ENCODE measurements at regions not wholly inside any gene's neighbourhood (a gene's known extent, or its start where the extent isn't known, plus 50 kb on each side); places are given as distances from the start of the nearest gene placed in this dataset.

GRCh38 chr12:118467641-118468305 is 91.4 kb downstream of the SUDS3 start:
- Histone ChIP-seq H3K9me3 (ENCODE audit: control insufficient read depth in 3 of 3, low read length in 3 of 3) (peaks cover 0 to 3% (median 0%) of the 10 kb centered on the region in 3 donors), H3K27ac (ENCODE audit: low read depth, low read length) (no peak overlapping the region), H3K9ac (ENCODE audit: low read depth in 1 of 3, low read length in 3 of 3) (no peak overlapping the region), H3K4me1 (ENCODE audit: control insufficient read depth in 3 of 3, insufficient read depth in 3 of 3, low read length in 3 of 3) (no peaks in the 10 kb centered on the region), H3K27me3 (ENCODE audit: control insufficient read depth in 3 of 3, insufficient read depth in 3 of 3, low read length in 3 of 3) (no peaks in the 10 kb centered on the region), H3K4me3 (ENCODE audit: low read length in 3 of 3) (no peak overlapping the region), H3K36me3 (ENCODE audit: control insufficient read depth in 3 of 3, insufficient read depth in 3 of 3, low read length in 3 of 3) (no peaks in the 10 kb centered on the region)

GRCh38 chr12:118472940-118473339 is 96.6 kb downstream of the SUDS3 start:
- H3K4me1 ChIP-seq (ENCODE audit: control insufficient read depth in 3 of 3, insufficient read depth in 3 of 3, low read length in 3 of 3) = no peaks in the 10 kb centered on the region
- no peaks in the 10 kb centered on the region for H3K36me3 ChIP-seq (ENCODE audit: control insufficient read depth in 3 of 3, insufficient read depth in 3 of 3, low read length in 3 of 3)
- H3K4me3 ChIP-seq (ENCODE audit: low read length in 3 of 3) = no peak overlapping the region
- peaks cover 0 to 3% (median 0%) of the 10 kb centered on the region in 3 donors for H3K9me3 ChIP-seq (ENCODE audit: control insufficient read depth in 3 of 3, low read length in 3 of 3)
- no peak overlapping the region for H3K27ac ChIP-seq (ENCODE audit: low read depth, low read length)
- H3K27me3 ChIP-seq (ENCODE audit: control insufficient read depth in 3 of 3, insufficient read depth in 3 of 3, low read length in 3 of 3) = no peaks in the 10 kb centered on the region
- no peak overlapping the region for H3K9ac ChIP-seq (ENCODE audit: low read depth in 1 of 3, low read length in 3 of 3)

GRCh38 chr12:118480235-118480634 is 103.9 kb downstream of the SUDS3 start:
- Histone ChIP-seq H3K27ac (ENCODE audit: low read depth, low read length) (no peak overlapping the region), H3K9me3 (ENCODE audit: control insufficient read depth in 3 of 3, low read length in 3 of 3) (no peaks in the 10 kb centered on the region), H3K36me3 (ENCODE audit: control insufficient read depth in 3 of 3, insufficient read depth in 3 of 3, low read length in 3 of 3) (no peaks in the 10 kb centered on the region), H3K4me1 (ENCODE audit: control insufficient read depth in 3 of 3, insufficient read depth in 3 of 3, low read length in 3 of 3) (no peaks in the 10 kb centered on the region), H3K4me3 (ENCODE audit: low read length in 3 of 3) (no peak overlapping the region), H3K27me3 (ENCODE audit: control insufficient read depth in 3 of 3, insufficient read depth in 3 of 3, low read length in 3 of 3) (no peaks in the 10 kb centered on the region), H3K9ac (ENCODE audit: low read depth in 1 of 3, low read length in 3 of 3) (no peak overlapping the region)

- Histone ChIP-seq H3K27ac (ENCODE audit: low read depth, low read length) (no peak overlapping the region), H3K9me3 (ENCODE audit: control insufficient read depth in 3 of 3, low read length in 3 of 3) (no peaks in the 10 kb centered on the region), H3K36me3 (ENCODE audit: control insufficient read depth in 3 of 3, insufficient read depth in 3 of 3, low read length in 3 of 3) (no peaks in the 10 kb centered on the region), H3K9ac (ENCODE audit: low read depth in 1 of 3, low read length in 3 of 3) (no peak overlapping the region), H3K4me3 (ENCODE audit: low read length in 3 of 3) (no peak overlapping the region), H3K27me3 (ENCODE audit: control insufficient read depth in 3 of 3, insufficient read depth in 3 of 3, low read length in 3 of 3) (no peaks in the 10 kb centered on the region), H3K4me1 (ENCODE audit: control insufficient read depth in 3 of 3, insufficient read depth in 3 of 3, low read length in 3 of 3) (no peaks in the 10 kb centered on the region)
Measured at GRCh38 chr12:118488034-118488433, 111.7 kb downstream of the SUDS3 start.

GRCh38 chr12:118493962-118494361 is 117.6 kb downstream of the SUDS3 start:
- Histone ChIP-seq H3K27me3 (ENCODE audit: control insufficient read depth in 3 of 3, insufficient read depth in 3 of 3, low read length in 3 of 3) (no peaks in the 10 kb centered on the region), H3K9ac (ENCODE audit: low read depth in 1 of 3, low read length in 3 of 3) (no peak overlapping the region), H3K4me1 (ENCODE audit: control insufficient read depth in 3 of 3, insufficient read depth in 3 of 3, low read length in 3 of 3) (peaks cover 0 to 5% (median 0%) of the 10 kb centered on the region in 3 donors), H3K9me3 (ENCODE audit: control insufficient read depth in 3 of 3, low read length in 3 of 3) (no peaks in the 10 kb centered on the region), H3K36me3 (ENCODE audit: control insufficient read depth in 3 of 3, insufficient read depth in 3 of 3, low read length in 3 of 3) (no peaks in the 10 kb centered on the region), H3K27ac (ENCODE audit: low read depth, low read length) (no peak overlapping the region), H3K4me3 (ENCODE audit: low read length in 3 of 3) (no peak overlapping the region)

GRCh38 chr12:118494776-118495175 is 118.4 kb downstream of the SUDS3 start:
- H3K27ac ChIP-seq (ENCODE audit: low read depth, low read length) = no peak overlapping the region
- no peak overlapping the region for H3K4me3 ChIP-seq (ENCODE audit: low read length in 3 of 3)
- no peaks in the 10 kb centered on the region for H3K27me3 ChIP-seq (ENCODE audit: control insufficient read depth in 3 of 3, insufficient read depth in 3 of 3, low read length in 3 of 3)
- no peak overlapping the region for H3K9ac ChIP-seq (ENCODE audit: low read depth in 1 of 3, low read length in 3 of 3)
- H3K36me3 ChIP-seq (ENCODE audit: control insufficient read depth in 3 of 3, insufficient read depth in 3 of 3, low read length in 3 of 3) = no peaks in the 10 kb centered on the region
- peaks cover 0 to 5% (median 0%) of the 10 kb centered on the region in 3 donors for H3K4me1 ChIP-seq (ENCODE audit: control insufficient read depth in 3 of 3, insufficient read depth in 3 of 3, low read length in 3 of 3)
- H3K9me3 ChIP-seq (ENCODE audit: control insufficient read depth in 3 of 3, low read length in 3 of 3) = no peaks in the 10 kb centered on the region

GRCh38 chr12:118495296-118495695 is 118.9 kb downstream of the SUDS3 start:
- Histone ChIP-seq H3K27me3 (ENCODE audit: control insufficient read depth in 3 of 3, insufficient read depth in 3 of 3, low read length in 3 of 3) (no peaks in the 10 kb centered on the region), H3K9ac (ENCODE audit: low read depth in 1 of 3, low read length in 3 of 3) (no peak overlapping the region), H3K36me3 (ENCODE audit: control insufficient read depth in 3 of 3, insufficient read depth in 3 of 3, low read length in 3 of 3) (no peaks in the 10 kb centered on the region), H3K4me3 (ENCODE audit: low read length in 3 of 3) (no peak overlapping the region), H3K9me3 (ENCODE audit: control insufficient read depth in 3 of 3, low read length in 3 of 3) (no peaks in the 10 kb centered on the region), H3K27ac (ENCODE audit: low read depth, low read length) (no peak overlapping the region), H3K4me1 (ENCODE audit: control insufficient read depth in 3 of 3, insufficient read depth in 3 of 3, low read length in 3 of 3) (peaks cover 0 to 5% (median 0%) of the 10 kb centered on the region in 3 donors)

GRCh38 chr12:118498171-118498570 is 121.8 kb downstream of the SUDS3 start:
- no peaks in the 10 kb centered on the region for H3K27me3 ChIP-seq (ENCODE audit: control insufficient read depth in 3 of 3, insufficient read depth in 3 of 3, low read length in 3 of 3)
- no peak overlapping the region for H3K27ac ChIP-seq (ENCODE audit: low read depth, low read length)
- no peak overlapping the region for H3K4me3 ChIP-seq (ENCODE audit: low read length in 3 of 3)
- H3K36me3 ChIP-seq (ENCODE audit: control insufficient read depth in 3 of 3, insufficient read depth in 3 of 3, low read length in 3 of 3) = no peaks in the 10 kb centered on the region
- H3K9ac ChIP-seq (ENCODE audit: low read depth in 1 of 3, low read length in 3 of 3) = no peak overlapping the region
- H3K4me1 ChIP-seq (ENCODE audit: control insufficient read depth in 3 of 3, insufficient read depth in 3 of 3, low read length in 3 of 3) = peaks cover 0 to 5% (median 0%) of the 10 kb centered on the region in 3 donors
- no peaks in the 10 kb centered on the region for H3K9me3 ChIP-seq (ENCODE audit: control insufficient read depth in 3 of 3, low read length in 3 of 3)

GRCh38 chr12:118500299-118500698 is 123.9 kb downstream of the SUDS3 start:
- Histone ChIP-seq H3K27ac (ENCODE audit: low read depth, low read length) (no peak overlapping the region), H3K36me3 (ENCODE audit: control insufficient read depth in 3 of 3, insufficient read depth in 3 of 3, low read length in 3 of 3) (no peaks in the 10 kb centered on the region)

GRCh38 chr12:118501489-118501888 is 125.1 kb downstream of the SUDS3 start:
- Histone ChIP-seq H3K36me3 (ENCODE audit: control insufficient read depth in 3 of 3, insufficient read depth in 3 of 3, low read length in 3 of 3) (no peaks in the 10 kb centered on the region), H3K9me3 (ENCODE audit: control insufficient read depth in 3 of 3, low read length in 3 of 3) (no peaks in the 10 kb centered on the region), H3K27me3 (ENCODE audit: control insufficient read depth in 3 of 3, insufficient read depth in 3 of 3, low read length in 3 of 3) (no peaks in the 10 kb centered on the region), H3K27ac (ENCODE audit: low read depth, low read length) (no peak overlapping the region), H3K9ac (ENCODE audit: low read depth in 1 of 3, low read length in 3 of 3) (no peak overlapping the region), H3K4me1 (ENCODE audit: control insufficient read depth in 3 of 3, insufficient read depth in 3 of 3, low read length in 3 of 3) (no peaks in the 10 kb centered on the region), H3K4me3 (ENCODE audit: low read length in 3 of 3) (no peak overlapping the region)

More at GRCh38 chr12:118500299-118500698, 123.9 kb downstream of the SUDS3 start:
- Histone ChIP-seq H3K4me1 (ENCODE audit: control insufficient read depth in 3 of 3, insufficient read depth in 3 of 3, low read length in 3 of 3) (no peaks in the 10 kb centered on the region), H3K9ac (ENCODE audit: low read depth in 1 of 3, low read length in 3 of 3) (no peak overlapping the region), H3K4me3 (ENCODE audit: low read length in 3 of 3) (no peak overlapping the region), H3K9me3 (ENCODE audit: control insufficient read depth in 3 of 3, low read length in 3 of 3) (no peaks in the 10 kb centered on the region), H3K27me3 (ENCODE audit: control insufficient read depth in 3 of 3, insufficient read depth in 3 of 3, low read length in 3 of 3) (no peaks in the 10 kb centered on the region)
